Suppressor macrophage treated with lipopolysaccharide for 4 hours (primary cell): ENCODE measurements at regions not wholly inside any gene's neighbourhood (a gene's known extent, or its start where the extent isn't known, plus 50 kb on each side); places are given as distances from the start of the nearest gene placed in this dataset.

ENCODE experiments used
- DNase-seq: peaks from one replicate; pipeline ENCODE4 v3.0.0-alpha.2; 2020

- DNase-seq, result no peak
Observed at GRCh38 chr10:128921389-128922022, 545.5 kb upstream of the MGMT start.

- DNase-seq, result no peak
Observed at GRCh38 chr10:128922172-128922571, 544.9 kb upstream of the MGMT start.

- no peak for DNase-seq
Observed at GRCh38 chr10:128922619-128923196, 544.3 kb upstream of the MGMT start.

- no peak for DNase-seq
Observed at GRCh38 chr10:128924918-128925317, 542.1 kb upstream of the MGMT start.

- DNase-seq, result no peak
Observed at GRCh38 chr10:128926711-128927110, 540.3 kb upstream of the MGMT start.

- DNase-seq, result no peak
Observed at GRCh38 chr10:128927497-128928161, 539.4 kb upstream of the MGMT start.

GRCh38 chr10:128928231-128928836 lies 538.7 kb upstream of the MGMT start:
- no peak for DNase-seq

- no peak for DNase-seq
Observed at GRCh38 chr10:128929131-128929530, 537.9 kb upstream of the MGMT start.

GRCh38 chr10:128929767-128930166 lies 537.3 kb upstream of the MGMT start:
- no peak for DNase-seq

- DNase-seq, result no peak
Observed at GRCh38 chr10:128930515-128930914, 536.5 kb upstream of the MGMT start.

- DNase-seq, result no peak
Observed at GRCh38 chr10:128932071-128932820, 534.8 kb upstream of the MGMT start.

GRCh38 chr10:128934492-128934891 lies 532.5 kb upstream of the MGMT start:
- no peak for DNase-seq

GRCh38 chr10:128936392-128936791 lies 530.6 kb upstream of the MGMT start:
- no peak for DNase-seq

GRCh38 chr10:128938558-128938957 lies 528.5 kb upstream of the MGMT start:
- DNase-seq, result no peak

GRCh38 chr10:128940081-128940480 lies 527.0 kb upstream of the MGMT start:
- DNase-seq, result no peak

GRCh38 chr10:128943111-128943510 lies 523.9 kb upstream of the MGMT start:
- DNase-seq, result no peak

GRCh38 chr10:128945398-128945797 lies 521.6 kb upstream of the MGMT start:
- no peak for DNase-seq

GRCh38 chr10:128950159-128950915 lies 516.7 kb upstream of the MGMT start:
- no peak for DNase-seq

- no peak for DNase-seq
Observed at GRCh38 chr10:128950916-128951275, 516.1 kb upstream of the MGMT start.

GRCh38 chr10:128952856-128953255 lies 514.2 kb upstream of the MGMT start:
- no peak for DNase-seq

GRCh38 chr10:128956149-128956548 lies 510.9 kb upstream of the MGMT start:
- no peak for DNase-seq

- DNase-seq, result no peak
Observed at GRCh38 chr10:128957221-128957620, 509.8 kb upstream of the MGMT start.
